ENCODE measurements at regions not wholly inside any gene's neighbourhood (a gene's known extent, or its start where the extent isn't known, plus 50 kb on each side); places are given as distances from the start of the nearest gene placed in this dataset.
A peak's percentile ranks its signal among the peaks of the same experiment; 100 is the strongest.

GRCh38 chr2:220280736-220281135 lies 653.3 kb downstream of the SLC4A3 start:
- intact Hi-C loops (cut with micrococcal nuclease): no loop called here
- ATAC-seq: no peak

GRCh38 chr2:220281771-220282170 lies 654.3 kb downstream of the SLC4A3 start:
- POLR2A ChIA-PET (ENCODE audit: unreplicated experiment): interaction anchor here (0.6 kb wide), 1 partner anchor 379 kb away, joined by 3 read pairs; no protein-coding TSS in a partner anchor
- H3K4me1 ChIP-seq (ENCODE audit: insufficient read depth, low read length): peaks cover 52% of the 10 kb centered on the region

More at GRCh38 chr2:220280736-220281135, 653.3 kb downstream of the SLC4A3 start:
- H3K27ac ChIP-seq (ENCODE audit: low read length): peak overlapping the region; percentile 96
- H3K9me2 ChIP-seq (replicated peaks; ENCODE audit: low read length): no peaks in the 10 kb centered on the region
- H3K9me3 ChIP-seq (ENCODE audit: low read length): no peaks in the 10 kb centered on the region
- no peak overlapping the region; the same call in 1 of the 2 replicates for H3K4me2 ChIP-seq (ENCODE audit: low read length)
- H4K20me1 ChIP-seq (ENCODE audit: low read length): no peaks in the 10 kb centered on the region
- no peak overlapping the region for H3K4me3 ChIP-seq (ENCODE audit: low read length)
- no peaks in the 10 kb centered on the region for H3K36me3 ChIP-seq (ENCODE audit: low read depth, low read length)
- H3K4me1 ChIP-seq (ENCODE audit: insufficient read depth, low read length): peaks cover 62% of the 10 kb centered on the region
- BruUV-seq (replicated peaks): no TSS peak
- peaks cover 15% of the 10 kb centered on the region for H3F3A ChIP-seq (ENCODE audit: low read length, unreplicated experiment)
- TF ChIP-seq EZH2 (IDR thresholded peaks at IDR 0.05; ENCODE audit: low read length, unreplicated experiment) (no peak), EZH2phosphoT487 (IDR thresholded peaks at IDR 0.05; ENCODE audit: borderline replicate concordance, low read length) (no peak), CTCF (conservative IDR thresholded peaks at IDR 0.05; ENCODE audit: low read depth, low read length) (no peak)
- POLR2A ChIA-PET (ENCODE audit: unreplicated experiment): no interaction called here
- H2AFZ ChIP-seq (ENCODE audit: low read length): no peak overlapping the region
- H3K79me2 ChIP-seq (ENCODE audit: low read length): no peaks in the 10 kb centered on the region
- H3K27me3 ChIP-seq (ENCODE audit: low read length): no peaks in the 10 kb centered on the region
- CTCF ChIA-PET: no interaction called here
- no peak for DNase-seq
- no peak overlapping the region for H3K9ac ChIP-seq (ENCODE audit: low read length)

More at GRCh38 chr2:220281771-220282170, 654.3 kb downstream of the SLC4A3 start:
- intact Hi-C loops (cut with micrococcal nuclease): no loop called here
- Histone ChIP-seq H3F3A (ENCODE audit: low read length, unreplicated experiment) (peaks cover 8% of the 10 kb centered on the region), H3K4me2 (ENCODE audit: low read length) (no peak overlapping the region), H4K20me1 (ENCODE audit: low read length) (no peaks in the 10 kb centered on the region), H3K9me3 (ENCODE audit: low read length) (no peaks in the 10 kb centered on the region), H3K79me2 (ENCODE audit: low read length) (no peaks in the 10 kb centered on the region), H3K27me3 (ENCODE audit: low read length) (no peaks in the 10 kb centered on the region), H3K9me2 (replicated peaks; ENCODE audit: low read length) (no peaks in the 10 kb centered on the region), H3K4me3 (ENCODE audit: low read length) (no peak overlapping the region), H3K27ac (ENCODE audit: low read length) (no peak overlapping the region), H3K36me3 (ENCODE audit: low read depth, low read length) (no peaks in the 10 kb centered on the region), H2AFZ (ENCODE audit: low read length) (no peak overlapping the region), H3K9ac (ENCODE audit: low read length) (no peak overlapping the region)
- CTCF ChIA-PET: no interaction called here
- DNase-seq (peak; percentile 25), ATAC-seq (no peak)
- TF ChIP-seq EZH2 (IDR thresholded peaks at IDR 0.05; ENCODE audit: low read length, unreplicated experiment) (no peak), CTCF (conservative IDR thresholded peaks at IDR 0.05; ENCODE audit: low read depth, low read length) (no peak), EZH2phosphoT487 (IDR thresholded peaks at IDR 0.05; ENCODE audit: borderline replicate concordance, low read length) (no peak)
- BruUV-seq (replicated peaks): no TSS peak
